ENCODE measurements at regions not wholly inside any gene's neighbourhood (a gene's known extent, or its start where the extent isn't known, plus 50 kb on each side); places are given as distances from the start of the nearest gene placed in this dataset.

DNA sequence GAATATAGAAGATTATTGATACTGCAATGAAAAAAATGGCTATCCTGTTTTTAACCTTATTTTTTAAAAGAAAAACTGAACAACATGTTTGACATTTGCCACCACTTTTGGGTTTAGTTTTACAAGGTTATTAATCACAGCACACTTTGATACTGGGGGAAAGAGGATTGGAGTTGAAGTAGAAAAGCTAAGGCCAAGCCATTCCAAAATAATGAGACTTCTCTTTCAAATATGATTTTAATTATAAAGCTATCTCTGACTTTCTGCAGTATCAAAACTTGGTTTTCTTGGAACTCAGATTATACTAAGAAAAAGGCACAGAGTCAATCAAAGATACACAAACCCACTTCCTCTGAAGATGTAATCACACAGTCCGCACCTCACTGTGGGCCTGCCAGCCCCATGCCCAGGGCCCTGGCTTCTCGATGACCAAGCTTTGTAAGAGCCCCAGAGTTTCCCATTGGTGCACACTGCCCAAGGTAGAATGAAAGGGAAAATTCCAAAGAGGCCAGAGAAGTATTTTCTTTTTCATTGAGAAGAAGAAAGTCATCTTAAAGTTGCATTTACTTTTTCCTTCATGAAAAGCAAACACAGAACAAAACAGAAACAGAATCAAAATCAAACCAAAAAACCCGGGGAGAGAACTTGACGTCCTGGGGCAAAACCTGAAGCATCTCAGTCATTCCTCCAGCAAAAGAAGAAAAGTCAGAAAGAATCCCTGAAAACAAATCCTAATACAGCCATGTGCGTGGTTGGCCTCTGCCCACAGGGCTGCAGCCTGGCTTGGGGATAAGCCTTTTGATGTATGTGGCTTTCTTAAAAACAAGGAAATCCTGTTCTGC is 187.7 kb upstream of the KLF6 start:
- Histone ChIP-seq H2BK15ac (ENCODE audit: low read depth, low read length) (no peak overlapping the region), H3K27ac (ENCODE audit: insufficient read length, low read depth, low read length) (no peak overlapping the region), H2BK20ac (ENCODE audit: low read depth, low read length, poor library complexity, severe bottlenecking) (no peak overlapping the region), H3K18ac (ENCODE audit: insufficient read length, low read depth, low read length) (no peak overlapping the region), H3K56ac (ENCODE audit: insufficient read length, low read depth, low read length) (no peak overlapping the region), H3K79me1 (ENCODE audit: insufficient read depth, low read depth, low read length, poor library complexity, severe bottlenecking) (no peaks in the 10 kb centered on the region), H3K14ac (ENCODE audit: insufficient read depth, low read length) (no peak overlapping the region), H4K20me1 (ENCODE audit: control insufficient read depth, insufficient read depth, insufficient read length) (no peaks in the 10 kb centered on the region), H3K4me2 (ENCODE audit: insufficient read depth, insufficient read length, low read length) (no peak overlapping the region), H3K23me2 (ENCODE audit: insufficient read length, low read depth, low read length, poor library complexity, severe bottlenecking) (no peaks in the 10 kb centered on the region), H3K9me3 (ENCODE audit: control insufficient read depth, low read depth, low read length) (no peaks in the 10 kb centered on the region), H2AFZ (ENCODE audit: low read length) (no peak overlapping the region), H3K4me1 (ENCODE audit: insufficient read depth, low read length) (no peaks in the 10 kb centered on the region), H3K9ac (ENCODE audit: extremely low read depth, insufficient read length, low read length) (no peak overlapping the region), H3K79me2 (ENCODE audit: insufficient read depth, low read length) (no peaks in the 10 kb centered on the region), H4K5ac (ENCODE audit: insufficient read length, low read depth, low read length) (no peak overlapping the region), H3T11ph (ENCODE audit: low read length) (no peak overlapping the region), H3K4ac (ENCODE audit: low read depth, low read length) (no peak overlapping the region), H4K91ac (ENCODE audit: insufficient read length, low read depth, low read length) (no peak overlapping the region), H3K27me3 (ENCODE audit: insufficient read depth, low read length) (no peaks in the 10 kb centered on the region), H2AK5ac (ENCODE audit: insufficient read length, low read length) (no peak overlapping the region), H3K23ac (ENCODE audit: insufficient read length, low read depth, low read length) (no peak overlapping the region), H2BK5ac (ENCODE audit: insufficient read length, low read length) (no peak overlapping the region), H4K8ac (replicated peaks; ENCODE audit: insufficient read length, low read depth, low read length) (no peak overlapping the region), H2BK12ac (ENCODE audit: insufficient read length, low read depth, low read length) (no peak overlapping the region), H2BK120ac (ENCODE audit: low read depth, low read length, poor library complexity, severe bottlenecking) (no peak overlapping the region)
- Mint-ChIP-seq H3K4me1 (peaks cover 8% of the 10 kb centered on the region in 2 experiments), H3K27ac (peak overlapping the region in 1 of 3 experiments; percentile 45; a peak in 3 of 7 replicates), H3K27me3 (ENCODE audit: low read depth) (no peaks in the 10 kb centered on the region), H3K9me3 (peaks cover 2 to 3% of the 10 kb centered on the region in 2 experiments; a peak in 2 of 5 replicates), H3K4me3 (no peak overlapping the region), H3K36me3 (ENCODE audit: insufficient read depth in 1 of 3, low read depth in 3 of 3) (peaks cover 0 to 5% (median 0%) of the 10 kb centered on the region in 3 experiments; a peak in 1 of 7 replicates)
- TF ChIP-seq, protein P1, sequence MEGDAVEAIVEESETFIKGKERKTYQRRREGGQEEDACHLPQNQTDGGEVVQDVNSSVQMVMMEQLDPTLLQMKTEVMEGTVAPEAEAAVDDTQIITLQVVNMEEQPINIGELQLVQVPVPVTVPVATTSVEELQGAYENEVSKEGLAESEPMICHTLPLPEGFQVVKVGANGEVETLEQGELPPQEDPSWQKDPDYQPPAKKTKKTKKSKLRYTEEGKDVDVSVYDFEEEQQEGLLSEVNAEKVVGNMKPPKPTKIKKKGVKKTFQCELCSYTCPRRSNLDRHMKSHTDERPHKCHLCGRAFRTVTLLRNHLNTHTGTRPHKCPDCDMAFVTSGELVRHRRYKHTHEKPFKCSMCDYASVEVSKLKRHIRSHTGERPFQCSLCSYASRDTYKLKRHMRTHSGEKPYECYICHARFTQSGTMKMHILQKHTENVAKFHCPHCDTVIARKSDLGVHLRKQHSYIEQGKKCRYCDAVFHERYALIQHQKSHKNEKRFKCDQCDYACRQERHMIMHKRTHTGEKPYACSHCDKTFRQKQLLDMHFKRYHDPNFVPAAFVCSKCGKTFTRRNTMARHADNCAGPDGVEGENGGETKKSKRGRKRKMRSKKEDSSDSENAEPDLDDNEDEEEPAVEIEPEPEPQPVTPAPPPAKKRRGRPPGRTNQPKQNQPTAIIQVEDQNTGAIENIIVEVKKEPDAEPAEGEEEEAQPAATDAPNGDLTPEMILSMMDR (conservative IDR thresholded peaks at IDR 0.05): no peak
- WGBS (ENCODE audit: extremely low coverage, insufficient read length, low lambda C conversion rate): no CpG with 5 or more reads among the region's 5 CpGs
- no peak for DNase-seq
